Caco-2 (cell line): ENCODE measurements at regions not wholly inside any gene's neighbourhood (a gene's known extent, or its start where the extent isn't known, plus 50 kb on each side); places are given as distances from the start of the nearest gene placed in this dataset.

Source experiments
- BruUV-seq: library from RNA; stranded (reverse); fragments of 400-500 nt; replicated peaks from 2 replicates; lab custom pipeline; 2021; lab: Mats Ljungman, UMichigan
- CTCF ChIA-PET: fragments of 300-600 bp; sonication (Branson Sonifier 250); formaldehyde crosslinking; loops from one replicate; lab custom pipeline; 2022; ENCODE audit warnings: antibody characterized with exemption; lab: Charles Lee
- POLR2A ChIA-PET: fragments of 300-600 bp; sonication (Branson Sonifier 250); formaldehyde crosslinking; loops from one replicate; lab custom pipeline; 2022; ENCODE audit warnings: antibody characterized with exemption; lab: Charles Lee
- DNase-seq, 2 experiments: peaks; one replicate each; pipeline versions ENCODE4 v3.0.0 to v3.0.0-alpha.2; 2020 to 2022
- H3K27me3 ChIP-seq: replicated peaks from 2 replicates; pipeline ENCODE4 v1.6.0; 2011; ENCODE audit warnings: low read length; ENCODE audit not compliant: control insufficient read depth, insufficient read depth
- H3K36me3 ChIP-seq: 2 replicates; pipeline ENCODE4 v1.5.1; 2011; ENCODE audit warnings: low read length; ENCODE audit not compliant: control insufficient read depth, insufficient read depth
- H3K4me1 ChIP-seq: fragments of 250-450 bp; sonication (Bioruptor Pico); 2 replicates; pipeline ENCODE4 v1.5.1; 2020; ENCODE audit warnings: mild to moderate bottlenecking
- H3K4me3 ChIP-seq: 2 replicates; pipeline ENCODE4 v1.5.1; 2011; ENCODE audit warnings: low read depth, mild to moderate bottlenecking, control low read depth, low read length
- H3K9me3 ChIP-seq: fragments of 250-450 bp; sonication (Bioruptor Pico); 2 replicates; pipeline ENCODE4 v1.5.1; 2020; ENCODE audit warnings: mild to moderate bottlenecking, moderate library complexity
- H3K27ac Mint-ChIP-seq: one replicate; pipeline ENCODE4 v1.8.0; 2022; ENCODE audit warnings: mixed read lengths; ENCODE audit not compliant: unreplicated experiment
- H3K27me3 Mint-ChIP-seq: one replicate; pipeline ENCODE4 v1.8.0; 2022; ENCODE audit warnings: mixed read lengths; ENCODE audit not compliant: insufficient read depth, unreplicated experiment
- H3K36me3 Mint-ChIP-seq: one replicate; pipeline ENCODE4 v1.8.0; 2022; ENCODE audit warnings: mild to moderate bottlenecking, mixed read lengths; ENCODE audit not compliant: insufficient read depth, unreplicated experiment
- H3K4me1 Mint-ChIP-seq: one replicate; pipeline ENCODE4 v1.8.0; 2022; ENCODE audit warnings: low read depth, mixed read lengths; ENCODE audit not compliant: unreplicated experiment
- H3K4me3 Mint-ChIP-seq: one replicate; pipeline ENCODE4 v1.8.0; 2022; ENCODE audit warnings: mild to moderate bottlenecking, moderate library complexity, mixed read lengths; ENCODE audit not compliant: unreplicated experiment
- H3K9me3 Mint-ChIP-seq: one replicate; pipeline ENCODE4 v1.8.0; 2022; ENCODE audit warnings: mixed read lengths; ENCODE audit not compliant: unreplicated experiment
- intact Hi-C: fragments of 100-400 bp; cut with micrococcal nuclease; formaldehyde crosslinking; loops from one replicate; pipeline ENCODE4 v1.10.0; 2022; ENCODE audit not compliant: unreplicated experiment
- TF ChIP-seq, protein P1 (sequence below), 2 experiments: fragments of 200-600 bp in 1 of 2; IDR thresholded peaks; 1 replicate in 1 of 2; 2 replicates in 1 of 2; pipeline versions ENCODE4 v1.5.1 to v1.8.0; 2011 to 2022; ENCODE audit warnings: antibody characterized with exemption in 1 of 2, control low read depth in 1 of 2, inconsistent platforms in 1 of 2, low read depth in 1 of 2, low read length in 1 of 2, mild to moderate bottlenecking in 1 of 2, moderate library complexity in 1 of 2; ENCODE audit not compliant: insufficient read depth in 1 of 2, severe bottlenecking in 1 of 2, unreplicated experiment in 1 of 2

- Histone ChIP-seq H3K9me3 (no peaks in the 10 kb centered on the region), H3K4me3 (no peak overlapping the region), H3K36me3 (no peaks in the 10 kb centered on the region), H3K4me1 (no peaks in the 10 kb centered on the region), H3K27me3 (no peaks in the 10 kb centered on the region)
- TF ChIP-seq, protein P1, sequence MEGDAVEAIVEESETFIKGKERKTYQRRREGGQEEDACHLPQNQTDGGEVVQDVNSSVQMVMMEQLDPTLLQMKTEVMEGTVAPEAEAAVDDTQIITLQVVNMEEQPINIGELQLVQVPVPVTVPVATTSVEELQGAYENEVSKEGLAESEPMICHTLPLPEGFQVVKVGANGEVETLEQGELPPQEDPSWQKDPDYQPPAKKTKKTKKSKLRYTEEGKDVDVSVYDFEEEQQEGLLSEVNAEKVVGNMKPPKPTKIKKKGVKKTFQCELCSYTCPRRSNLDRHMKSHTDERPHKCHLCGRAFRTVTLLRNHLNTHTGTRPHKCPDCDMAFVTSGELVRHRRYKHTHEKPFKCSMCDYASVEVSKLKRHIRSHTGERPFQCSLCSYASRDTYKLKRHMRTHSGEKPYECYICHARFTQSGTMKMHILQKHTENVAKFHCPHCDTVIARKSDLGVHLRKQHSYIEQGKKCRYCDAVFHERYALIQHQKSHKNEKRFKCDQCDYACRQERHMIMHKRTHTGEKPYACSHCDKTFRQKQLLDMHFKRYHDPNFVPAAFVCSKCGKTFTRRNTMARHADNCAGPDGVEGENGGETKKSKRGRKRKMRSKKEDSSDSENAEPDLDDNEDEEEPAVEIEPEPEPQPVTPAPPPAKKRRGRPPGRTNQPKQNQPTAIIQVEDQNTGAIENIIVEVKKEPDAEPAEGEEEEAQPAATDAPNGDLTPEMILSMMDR (IDR thresholded peaks at IDR 0.05; ENCODE audit: insufficient read depth in 1 of 2, low read depth in 1 of 2, low read length in 1 of 2, severe bottlenecking in 1 of 2, unreplicated experiment in 1 of 2), result no peak
- H3K27me3 Mint-ChIP-seq, result no peaks in the 10 kb centered on the region
- BruUV-seq, result no TSS peak
- H3K4me1 Mint-ChIP-seq, result no peaks in the 10 kb centered on the region
- H3K4me3 Mint-ChIP-seq, result no peak overlapping the region
- POLR2A ChIA-PET, result no interaction called here
- H3K27ac Mint-ChIP-seq, result no peak overlapping the region
- DNase-seq, result no peak
- CTCF ChIA-PET, result no interaction called here
- H3K9me3 Mint-ChIP-seq, result no peaks in the 10 kb centered on the region
- intact Hi-C loops, result no loop called here
- peaks cover 6% of the 10 kb centered on the region for H3K36me3 Mint-ChIP-seq
Measured at GRCh38 chr17:64741038-64741641, 79.0 kb upstream of the SMURF2 start.

GRCh38 chr17:64739316-64740058 is 77.4 kb upstream of the SMURF2 start:
- H3K27ac Mint-ChIP-seq, result no peak overlapping the region
- TF ChIP-seq, protein P1 (IDR thresholded peaks at IDR 0.05; ENCODE audit: insufficient read depth in 1 of 2, low read depth in 1 of 2, low read length in 1 of 2, severe bottlenecking in 1 of 2, unreplicated experiment in 1 of 2), result no peak
- POLR2A ChIA-PET, result no interaction called here
- Histone ChIP-seq H3K36me3 (no peaks in the 10 kb centered on the region), H3K9me3 (no peaks in the 10 kb centered on the region), H3K4me1 (no peaks in the 10 kb centered on the region), H3K27me3 (no peaks in the 10 kb centered on the region), H3K4me3 (no peak overlapping the region)
- intact Hi-C loops, result no loop called here
- no TSS peak for BruUV-seq
- no peaks in the 10 kb centered on the region for H3K9me3 Mint-ChIP-seq
- no peak for DNase-seq
- CTCF ChIA-PET, result no interaction called here
- peaks cover 6% of the 10 kb centered on the region for H3K36me3 Mint-ChIP-seq
- H3K27me3 Mint-ChIP-seq, result no peaks in the 10 kb centered on the region
- H3K4me1 Mint-ChIP-seq, result no peaks in the 10 kb centered on the region
- H3K4me3 Mint-ChIP-seq, result no peak overlapping the region

GRCh38 chr17:64736804-64737492 is 74.8 kb upstream of the SMURF2 start:
- CTCF ChIA-PET, result interaction anchor here (0.7 kb wide), 2 partner anchors 40 to 162 kb away, joined by 4 to 5 read pairs; no protein-coding TSS in a partner anchor

More at GRCh38 chr17:64736804-64737492, 74.8 kb upstream of the SMURF2 start:
- intact Hi-C loops, result no loop called here
- Mint-ChIP-seq H3K9me3 (no peaks in the 10 kb centered on the region), H3K36me3 (no peaks in the 10 kb centered on the region), H3K4me1 (no peaks in the 10 kb centered on the region), H3K27me3 (no peaks in the 10 kb centered on the region), H3K4me3 (no peak overlapping the region), H3K27ac (no peak overlapping the region)
- POLR2A ChIA-PET, result no interaction called here
- TF ChIP-seq, protein P1 (IDR thresholded peaks at IDR 0.05; ENCODE audit: insufficient read depth in 1 of 2, low read depth in 1 of 2, low read length in 1 of 2, severe bottlenecking in 1 of 2, unreplicated experiment in 1 of 2), result peak in 1 of 2 experiments; percentile 35
- peak; percentile 42 to 46 for DNase-seq
- H3K9me3 ChIP-seq, result no peaks in the 10 kb centered on the region
- H3K27me3 ChIP-seq, result no peaks in the 10 kb centered on the region
- H3K4me3 ChIP-seq, result no peak overlapping the region
- no TSS peak for BruUV-seq
- H3K36me3 ChIP-seq, result no peaks in the 10 kb centered on the region
- H3K4me1 ChIP-seq, result no peaks in the 10 kb centered on the region
